Fibroblast of lung (primary cell): ENCODE measurements at regions not wholly inside any gene's neighbourhood (a gene's known extent, or its start where the extent isn't known, plus 50 kb on each side); places are given as distances from the start of the nearest gene placed in this dataset.

ENCODE experiments used
- DNase-seq, 2 donors: peaks; one replicate each; pipeline versions ENCODE4 v3.0.0 to v3.0.0-alpha.2; 2010; ENCODE audit warnings: low read depth in 2 of 2
- H2AFZ ChIP-seq: 2 replicates; pipeline ENCODE4 v1.5.1; 2012; ENCODE audit warnings: low read length, control low read depth, inconsistent platforms
- H3K27ac ChIP-seq: 2 replicates; pipeline ENCODE4 v1.5.1; 2011; ENCODE audit warnings: low read length, control low read depth; ENCODE audit not compliant: insufficient read depth
- H3K27me3 ChIP-seq: 2 replicates; pipeline ENCODE4 v1.5.1; 2011; ENCODE audit warnings: mild to moderate bottlenecking, low read length; ENCODE audit not compliant: control insufficient read depth, insufficient read depth
- H3K36me3 ChIP-seq: 2 replicates; pipeline ENCODE4 v1.5.1; 2011; ENCODE audit warnings: low read length; ENCODE audit not compliant: control insufficient read depth, insufficient read depth
- H3K4me1 ChIP-seq: 2 replicates; pipeline ENCODE4 v1.5.1; 2011; ENCODE audit warnings: low read length; ENCODE audit not compliant: control insufficient read depth, insufficient read depth; ENCODE audit errors: extremely low read depth
- H3K4me2 ChIP-seq: 2 replicates; pipeline ENCODE4 v1.5.1; 2011; ENCODE audit warnings: low read length, control low read depth; ENCODE audit not compliant: insufficient read depth; ENCODE audit errors: extremely low read depth
- H3K4me3 ChIP-seq, 4 experiments: fragments of 200-600 bp in 1 of 4; sonication (generic) in 1 of 4; replicated peaks in 1 of 4; 2 replicates each; pipeline ENCODE4 v1.5.1; 2011 to 2016; ENCODE audit warnings: low read length in 4 of 4, low read depth in 3 of 4, mild to moderate bottlenecking in 3 of 4, control low read depth in 2 of 4, inconsistent platforms in 1 of 4, mixed read lengths in 1 of 4; ENCODE audit not compliant: insufficient read depth in 1 of 4; ENCODE audit errors: control extremely low read depth in 1 of 4
- H3K79me2 ChIP-seq: 2 replicates; pipeline ENCODE4 v1.5.1; 2012; ENCODE audit warnings: mild to moderate bottlenecking, low read length, inconsistent platforms; ENCODE audit not compliant: control insufficient read depth, insufficient read depth
- H3K9ac ChIP-seq: 2 replicates; pipeline ENCODE4 v1.5.1; 2011; ENCODE audit warnings: mild to moderate bottlenecking, low read length, control low read depth; ENCODE audit not compliant: insufficient read depth
- H3K9me3 ChIP-seq: 2 replicates; pipeline ENCODE4 v1.5.1; 2012; ENCODE audit warnings: low read depth, low read length; ENCODE audit not compliant: control insufficient read depth, insufficient read depth
- H4K20me1 ChIP-seq: 2 replicates; pipeline ENCODE4 v1.5.1; 2011; ENCODE audit warnings: low read length; ENCODE audit not compliant: control insufficient read depth, insufficient read depth; ENCODE audit errors: extremely low read depth
- CTCF ChIP-seq, 2 donors: IDR thresholded peaks in 1 of 2; conservative IDR thresholded peaks in 1 of 2; 1 replicate in 1 of 2; 2 replicates in 1 of 2; pipeline ENCODE4 v1.5.1; 2011 to 2012; ENCODE audit warnings: low read length in 2 of 2, control low read depth in 1 of 2, inconsistent platforms in 1 of 2, low read depth in 1 of 2, mild to moderate bottlenecking in 1 of 2
- EZH2 ChIP-seq: IDR thresholded peaks from 2 replicates; pipeline ENCODE4 v1.5.1; 2012; ENCODE audit warnings: low read length, control low read depth, mild to moderate bottlenecking; ENCODE audit errors: missing control alignments

- peak in 1 of 2 donors; percentile 72 for DNase-seq
- TF ChIP-seq EZH2 = no peak
- TF ChIP-seq CTCF (conservative IDR thresholded peaks at IDR 0.05 in 1 of 2, IDR thresholded peaks at IDR 0.05 in 1 of 2; ENCODE audit: low read depth in 1 of 2, low read length in 2 of 2) = no peak
- Histone ChIP-seq H3K9me3 (no peaks in the 10 kb centered on the region), H2AFZ (no peak overlapping the region), H3K4me1 (no peaks in the 10 kb centered on the region), H3K36me3 (no peaks in the 10 kb centered on the region), H3K79me2 (no peaks in the 10 kb centered on the region), H3K4me2 (no peak overlapping the region), H3K4me3 (no peak overlapping the region), H3K9ac (no peak overlapping the region), H3K27ac (no peak overlapping the region), H3K27me3 (no peaks in the 10 kb centered on the region), H4K20me1 (no peaks in the 10 kb centered on the region)
Observed at GRCh38 chr20:11338496-11339306, 579.0 kb upstream of the BTBD3 start.

GRCh38 chr20:11344939-11345338 is 572.8 kb upstream of the BTBD3 start:
- DNase-seq = no peak
- no peaks in the 10 kb centered on the region for H3K79me2 ChIP-seq
- no peak for TF ChIP-seq EZH2
- no peak overlapping the region for H3K27ac ChIP-seq
- H3K36me3 ChIP-seq = no peaks in the 10 kb centered on the region
- no peaks in the 10 kb centered on the region for H4K20me1 ChIP-seq
- no peak overlapping the region for H3K4me2 ChIP-seq
- no peak overlapping the region for H2AFZ ChIP-seq
- H3K9me3 ChIP-seq = no peaks in the 10 kb centered on the region
- H3K4me3 ChIP-seq = no peak overlapping the region
- no peaks in the 10 kb centered on the region for H3K27me3 ChIP-seq
- no peaks in the 10 kb centered on the region for H3K4me1 ChIP-seq
- no peak overlapping the region for H3K9ac ChIP-seq

GRCh38 chr20:11347738-11348137 is 570.0 kb upstream of the BTBD3 start:
- Histone ChIP-seq H3K9me3 (no peaks in the 10 kb centered on the region), H3K4me1 (no peaks in the 10 kb centered on the region), H3K27ac (no peak overlapping the region), H3K79me2 (no peaks in the 10 kb centered on the region), H3K27me3 (no peaks in the 10 kb centered on the region), H3K4me2 (no peak overlapping the region), H3K36me3 (no peaks in the 10 kb centered on the region), H3K4me3 (no peak overlapping the region), H2AFZ (no peak overlapping the region), H3K9ac (no peak overlapping the region), H4K20me1 (no peaks in the 10 kb centered on the region)
- DNase-seq = no peak
- TF ChIP-seq EZH2 = no peak
- TF ChIP-seq CTCF (conservative IDR thresholded peaks at IDR 0.05 in 1 of 2, IDR thresholded peaks at IDR 0.05 in 1 of 2; ENCODE audit: low read depth in 1 of 2, low read length in 2 of 2) = no peak
